22Rv1 (cell line): ENCODE measurements at regions not wholly inside any gene's neighbourhood (a gene's known extent, or its start where the extent isn't known, plus 50 kb on each side); places are given as distances from the start of the nearest gene placed in this dataset.

ENCODE experiments used
- CTCF ChIP-seq: fragments of 450-650 bp; IDR thresholded peaks from 2 replicates; pipeline ENCODE4 v1.5.1; 2017; ENCODE audit warnings: mild to moderate bottlenecking
- ZFX ChIP-seq: fragments of 450-650 bp; IDR thresholded peaks from 2 replicates; pipeline ENCODE4 v1.6.1; 2017; ENCODE audit warnings: antibody characterized with exemption, borderline replicate concordance

DNA sequence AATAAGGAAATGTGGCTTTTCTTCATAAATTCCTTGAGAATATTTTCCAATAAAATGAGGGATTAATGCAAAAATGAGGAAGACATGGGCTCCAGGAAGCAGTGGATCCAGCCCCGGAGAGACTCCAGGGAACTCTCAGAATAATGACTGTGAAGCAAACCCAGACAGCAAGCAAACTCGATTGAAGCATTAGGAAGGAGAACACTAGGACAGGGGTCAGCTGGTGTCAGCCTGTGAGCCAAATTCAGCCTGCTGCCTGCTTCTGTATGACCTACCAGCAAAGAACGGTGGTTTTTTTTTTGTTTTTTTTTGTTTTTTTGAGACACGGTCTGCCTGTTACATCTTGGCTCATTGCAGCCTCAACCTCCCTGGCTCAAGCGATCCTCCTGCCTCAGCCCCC, 133.9 kb upstream of the FOXN2 start:
- no peak for TF ChIP-seq CTCF
- TF ChIP-seq ZFX: no peak
